GM23338 (cell line): ENCODE measurements at regions not wholly inside any gene's neighbourhood (a gene's known extent, or its start where the extent isn't known, plus 50 kb on each side); places are given as distances from the start of the nearest gene placed in this dataset.
A peak's percentile ranks its signal among the peaks of the same experiment; 100 is the strongest.

Experiments
- ATAC-seq: fragments of 200-7000 bp; cut with Tn5 transposase; 3 replicates; pipeline ENCODE4 v1.9.1; 2020
- DNase-seq: peaks from one replicate; pipeline ENCODE4 v3.0.0-alpha.2; 2015; ENCODE audit warnings: low spot score
- H2AFZ ChIP-seq: fragments of 200-600 bp; sonication (generic); 2 replicates; pipeline ENCODE4 v1.8.0; 2016; ENCODE audit warnings: antibody characterized with exemption, mild to moderate bottlenecking, moderate library complexity
- H3F3A ChIP-seq: fragments of 200-600 bp; sonication (generic); replicated peaks from 2 replicates; pipeline ENCODE4 v1.8.0; 2017; ENCODE audit warnings: antibody characterized with exemption, mixed run types, low read depth
- H3K27ac ChIP-seq: fragments of 200-600 bp; sonication (generic); 2 replicates; pipeline ENCODE4 v1.6.1; 2016; ENCODE audit warnings: low read depth
- H3K27me3 ChIP-seq: fragments of 200-600 bp; sonication (generic); 2 replicates; pipeline ENCODE4 v1.8.0; 2016; ENCODE audit warnings: mild to moderate bottlenecking, mixed run types, moderate library complexity; ENCODE audit not compliant: insufficient read depth
- H3K36me3 ChIP-seq: fragments of 200-600 bp; sonication (generic); 2 replicates; pipeline ENCODE4 v1.8.0; 2016; ENCODE audit warnings: mild to moderate bottlenecking; ENCODE audit not compliant: insufficient read depth
- H3K4me1 ChIP-seq: fragments of 200-600 bp; sonication (generic); 2 replicates; pipeline ENCODE4 v1.8.0; 2016; ENCODE audit warnings: mild to moderate bottlenecking, moderate library complexity; ENCODE audit not compliant: insufficient read depth
- H3K4me2 ChIP-seq: fragments of 200-600 bp; sonication (generic); 2 replicates; pipeline ENCODE4 v1.7.1; 2017; ENCODE audit warnings: mixed run types
- H3K4me3 ChIP-seq: fragments of 200-600 bp; sonication (generic); 2 replicates; pipeline ENCODE4 v1.6.1; 2016; ENCODE audit warnings: mixed run types
- H3K79me2 ChIP-seq: fragments of 200-600 bp; sonication (generic); replicated peaks from 2 replicates; pipeline ENCODE4 v1.8.0; 2017; ENCODE audit warnings: mild to moderate bottlenecking; ENCODE audit not compliant: insufficient read depth
- H3K9me2 ChIP-seq: fragments of 200-600 bp; sonication (generic); 2 replicates; pipeline ENCODE4 v1.8.0; 2017; ENCODE audit not compliant: insufficient read depth
- H4K20me1 ChIP-seq: fragments of 200-600 bp; sonication (generic); replicated peaks from 2 replicates; pipeline ENCODE4 v1.8.0; 2017; ENCODE audit warnings: mild to moderate bottlenecking; ENCODE audit not compliant: insufficient read depth
- H3K27ac Mint-ChIP-seq: 2 replicates; pipeline ENCODE4 v1.8.0; 2020; ENCODE audit warnings: inconsistent platforms, mild to moderate bottlenecking, moderate library complexity, mixed read lengths
- H3K27me3 Mint-ChIP-seq: 3 replicates; pipeline ENCODE4 v1.8.0; 2022; ENCODE audit warnings: low read depth, mild to moderate bottlenecking, moderate library complexity, mixed read lengths, inconsistent platforms; ENCODE audit not compliant: insufficient read depth, poor library complexity
- H3K36me3 Mint-ChIP-seq: 3 replicates; pipeline ENCODE4 v1.8.0; 2021; ENCODE audit warnings: low read depth, mild to moderate bottlenecking, inconsistent platforms, moderate library complexity, mixed read lengths
- H3K4me1 Mint-ChIP-seq: 3 replicates; pipeline ENCODE4 v1.8.0; 2020; ENCODE audit warnings: mild to moderate bottlenecking, inconsistent platforms, mixed read lengths
- H3K4me3 Mint-ChIP-seq: 3 replicates; pipeline ENCODE4 v1.8.0; 2021; ENCODE audit warnings: moderate library complexity, mild to moderate bottlenecking, inconsistent platforms, mixed read lengths
- H3K9me3 Mint-ChIP-seq: 3 replicates; pipeline ENCODE4 v1.8.0; 2020; ENCODE audit warnings: moderate library complexity, mild to moderate bottlenecking, inconsistent platforms, mixed read lengths
- CREB1 ChIP-seq: fragments of 250-450 bp; sonication (Bioruptor Pico); IDR thresholded peaks from 2 replicates; pipeline ENCODE4 v1.5.0; 2020; ENCODE audit warnings: low read depth, mild to moderate bottlenecking, moderate library complexity
- CTCF ChIP-seq, 2 experiments: fragments of 200-600 bp in 1 of 2; sonication (generic) in 1 of 2; conservative IDR thresholded peaks; 2 replicates each; pipeline versions ENCODE4 v1.5.1 to v1.6.1; 2016 to 2017; ENCODE audit warnings: antibody characterized with exemption in 2 of 2, low read depth in 2 of 2, mild to moderate bottlenecking in 2 of 2, moderate library complexity in 1 of 2
- ETS1 ChIP-seq: IDR thresholded peaks from 2 replicates; pipeline ENCODE4 v1.6.1; 2016; ENCODE audit warnings: antibody characterized with exemption
- EZH2 ChIP-seq: fragments of 200-600 bp; sonication (generic); IDR thresholded peaks from one replicate; pipeline ENCODE4 v1.8.0; 2017; ENCODE audit warnings: antibody characterized with exemption, mild to moderate bottlenecking, low read depth; ENCODE audit not compliant: unreplicated experiment
- JUNB ChIP-seq: IDR thresholded peaks from one replicate; pipeline ENCODE4 v1.6.1; 2016; ENCODE audit warnings: antibody characterized with exemption; ENCODE audit not compliant: unreplicated experiment
- NANOG ChIP-seq: IDR thresholded peaks from 2 replicates; pipeline ENCODE4 v1.6.1; 2016; ENCODE audit warnings: antibody characterized with exemption, borderline replicate concordance
- STAT1 ChIP-seq: IDR thresholded peaks from one replicate; pipeline ENCODE4 v1.6.1; 2016; ENCODE audit warnings: antibody characterized with exemption; ENCODE audit not compliant: unreplicated experiment
- ZNF114 ChIP-seq: fragments of 250-450 bp; sonication (Bioruptor Pico); IDR thresholded peaks from 2 replicates; pipeline ENCODE4 v1.5.0; 2020; ENCODE audit warnings: mild to moderate bottlenecking, moderate library complexity
- ZNF331 ChIP-seq: fragments of 250-450 bp; sonication (Bioruptor Pico); IDR thresholded peaks from 2 replicates; pipeline ENCODE4 v1.5.0; 2020; ENCODE audit warnings: low read depth, mild to moderate bottlenecking, moderate library complexity

- Histone ChIP-seq H2AFZ (peak overlapping the region; percentile 95; the same call in 1 of the 2 replicates), H3K4me1 (0 out of 2 replicates have a peak, but pooled peaks cover 7% of the 10 kb centered on the region), H3F3A (no peaks in the 10 kb centered on the region), H3K4me2 (no peak overlapping the region), H3K4me3 (no peak overlapping the region), H4K20me1 (no peaks in the 10 kb centered on the region), H3K9me2 (0 out of 2 replicates have a peak, but pooled peaks cover 8% of the 10 kb centered on the region), H3K79me2 (no peaks in the 10 kb centered on the region), H3K27ac (no peak overlapping the region), H3K36me3 (no peaks in the 10 kb centered on the region), H3K27me3 (no peaks in the 10 kb centered on the region)
- no peak for ATAC-seq
- H3K9me3 Mint-ChIP-seq = no peaks in the 10 kb centered on the region
- H3K36me3 Mint-ChIP-seq = no peaks in the 10 kb centered on the region
- H3K4me3 Mint-ChIP-seq = no peak overlapping the region
- no peak for DNase-seq
- H3K27ac Mint-ChIP-seq = no peak overlapping the region
- TF ChIP-seq NANOG (no peak), STAT1 (no peak), ETS1 (no peak), ZNF331 (CRISPR knock-in tag) (no peak), CTCF (conservative IDR thresholded peaks at IDR 0.05; ENCODE audit: low read depth in 2 of 2) (no peak), JUNB (no peak), CREB1 (no peak), EZH2 (no peak), ZNF114 (CRISPR knock-in tag) (no peak)
- peaks cover 2% of the 10 kb centered on the region for H3K27me3 Mint-ChIP-seq
- H3K4me1 Mint-ChIP-seq = peaks cover 6% of the 10 kb centered on the region
Measured at GRCh38 chr4:98746530-98746929, 88.1 kb upstream of the TSPAN5 start.

- H3K27me3 Mint-ChIP-seq = peaks cover 4% of the 10 kb centered on the region
- H3F3A ChIP-seq = no peaks in the 10 kb centered on the region
- H3K4me3 Mint-ChIP-seq = no peak overlapping the region
- no peak overlapping the region for H3K4me3 ChIP-seq
- DNase-seq (peak; percentile 56), ATAC-seq (no peak; the same call in 2 of the 3 replicates)
- H3K79me2 ChIP-seq = no peaks in the 10 kb centered on the region
- no peaks in the 10 kb centered on the region for H3K27me3 ChIP-seq
- H3K9me2 ChIP-seq = 0 out of 2 replicates have a peak, but pooled peaks cover 8% of the 10 kb centered on the region
- no peaks in the 10 kb centered on the region for H4K20me1 ChIP-seq
- H3K4me1 Mint-ChIP-seq = peaks cover 6% of the 10 kb centered on the region
- no peak overlapping the region for H3K27ac Mint-ChIP-seq
- H2AFZ ChIP-seq = no peak overlapping the region; the same call in 1 of the 2 replicates
- no peaks in the 10 kb centered on the region for H3K36me3 Mint-ChIP-seq
- no peaks in the 10 kb centered on the region for H3K9me3 Mint-ChIP-seq
- TF ChIP-seq ZNF331 (CRISPR knock-in tag) = no peak
- no peak for TF ChIP-seq ZNF114 (CRISPR knock-in tag)
- TF ChIP-seq CTCF (conservative IDR thresholded peaks at IDR 0.05; ENCODE audit: low read depth in 2 of 2) = peak; percentile 58 to 72
- no peak overlapping the region for H3K4me2 ChIP-seq
- H3K36me3 ChIP-seq = no peaks in the 10 kb centered on the region
- H3K4me1 ChIP-seq = 0 out of 2 replicates have a peak, but pooled peaks cover 7% of the 10 kb centered on the region
- no peak overlapping the region for H3K27ac ChIP-seq
Measured at GRCh38 chr4:98745366-98745765, 87.0 kb upstream of the TSPAN5 start.
